ENCODE measurements at regions not wholly inside any gene's neighbourhood (a gene's known extent, or its start where the extent isn't known, plus 50 kb on each side); places are given as distances from the start of the nearest gene placed in this dataset.
"Not testable (repeated sequence)": the region's sequence is repeated elsewhere in the genome, so short reads cannot be mapped to it uniquely, and the experiment has no call there.

DNA sequence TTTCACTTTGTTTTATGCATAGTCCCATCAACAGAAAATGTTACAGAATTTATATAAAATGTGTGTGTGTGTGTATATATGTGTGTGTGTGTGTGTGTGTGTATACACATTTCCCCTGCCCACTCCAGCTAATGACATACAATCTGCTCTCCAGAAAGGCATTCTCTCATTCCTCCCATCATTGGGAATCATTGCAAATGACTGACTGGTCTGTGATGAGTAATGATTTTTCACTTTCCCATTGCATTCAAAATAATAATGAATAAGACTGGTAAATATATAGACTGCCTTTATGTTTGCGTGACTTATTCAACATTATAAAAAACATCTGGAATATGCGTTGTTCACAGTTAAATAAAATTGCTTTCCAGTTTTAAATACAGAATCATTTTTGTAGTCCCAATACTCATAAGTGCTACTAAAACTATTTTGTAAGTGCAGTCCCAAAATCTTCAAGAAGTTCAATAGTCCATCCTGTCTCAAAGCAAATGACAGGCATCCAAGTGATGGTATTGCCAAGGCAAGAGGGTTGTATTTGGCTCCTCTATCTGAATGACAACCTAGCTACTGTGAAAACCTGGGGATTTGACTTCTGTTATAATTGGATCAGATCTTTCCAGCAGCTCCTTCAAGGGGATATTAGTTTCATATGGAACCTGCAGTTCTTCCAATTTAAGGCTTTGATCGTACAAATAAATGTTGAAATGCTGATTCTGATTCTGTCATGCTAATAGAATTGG, 150.9 kb downstream of the POLR1F start (continued):
- TF ChIP-seq, protein P1, sequence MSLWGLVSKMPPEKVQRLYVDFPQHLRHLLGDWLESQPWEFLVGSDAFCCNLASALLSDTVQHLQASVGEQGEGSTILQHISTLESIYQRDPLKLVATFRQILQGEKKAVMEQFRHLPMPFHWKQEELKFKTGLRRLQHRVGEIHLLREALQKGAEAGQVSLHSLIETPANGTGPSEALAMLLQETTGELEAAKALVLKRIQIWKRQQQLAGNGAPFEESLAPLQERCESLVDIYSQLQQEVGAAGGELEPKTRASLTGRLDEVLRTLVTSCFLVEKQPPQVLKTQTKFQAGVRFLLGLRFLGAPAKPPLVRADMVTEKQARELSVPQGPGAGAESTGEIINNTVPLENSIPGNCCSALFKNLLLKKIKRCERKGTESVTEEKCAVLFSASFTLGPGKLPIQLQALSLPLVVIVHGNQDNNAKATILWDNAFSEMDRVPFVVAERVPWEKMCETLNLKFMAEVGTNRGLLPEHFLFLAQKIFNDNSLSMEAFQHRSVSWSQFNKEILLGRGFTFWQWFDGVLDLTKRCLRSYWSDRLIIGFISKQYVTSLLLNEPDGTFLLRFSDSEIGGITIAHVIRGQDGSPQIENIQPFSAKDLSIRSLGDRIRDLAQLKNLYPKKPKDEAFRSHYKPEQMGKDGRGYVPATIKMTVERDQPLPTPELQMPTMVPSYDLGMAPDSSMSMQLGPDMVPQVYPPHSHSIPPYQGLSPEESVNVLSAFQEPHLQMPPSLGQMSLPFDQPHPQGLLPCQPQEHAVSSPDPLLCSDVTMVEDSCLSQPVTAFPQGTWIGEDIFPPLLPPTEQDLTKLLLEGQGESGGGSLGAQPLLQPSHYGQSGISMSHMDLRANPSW (CRISPR knock-in tag; conservative IDR thresholded peaks at IDR 0.05; ENCODE audit: low read depth) = no peak
- TF ChIP-seq, protein P2, sequence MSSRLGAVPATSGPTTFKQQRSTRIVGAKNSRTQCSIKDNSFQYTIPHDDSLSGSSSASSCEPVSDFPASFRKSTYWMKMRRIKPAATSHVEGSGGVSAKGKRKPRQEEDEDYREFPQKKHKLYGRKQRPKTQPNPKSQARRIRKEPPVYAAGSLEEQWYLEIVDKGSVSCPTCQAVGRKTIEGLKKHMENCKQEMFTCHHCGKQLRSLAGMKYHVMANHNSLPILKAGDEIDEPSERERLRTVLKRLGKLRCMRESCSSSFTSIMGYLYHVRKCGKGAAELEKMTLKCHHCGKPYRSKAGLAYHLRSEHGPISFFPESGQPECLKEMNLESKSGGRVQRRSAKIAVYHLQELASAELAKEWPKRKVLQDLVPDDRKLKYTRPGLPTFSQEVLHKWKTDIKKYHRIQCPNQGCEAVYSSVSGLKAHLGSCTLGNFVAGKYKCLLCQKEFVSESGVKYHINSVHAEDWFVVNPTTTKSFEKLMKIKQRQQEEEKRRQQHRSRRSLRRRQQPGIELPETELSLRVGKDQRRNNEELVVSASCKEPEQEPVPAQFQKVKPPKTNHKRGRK (CRISPR knock-in tag; IDR thresholded peaks at IDR 0.05; ENCODE audit: borderline replicate concordance) = no peak
- no peak for TF ChIP-seq HMGA2 (CRISPR knock-in tag; IDR thresholded peaks at IDR 0.05)
- TF ChIP-seq, protein P3, sequence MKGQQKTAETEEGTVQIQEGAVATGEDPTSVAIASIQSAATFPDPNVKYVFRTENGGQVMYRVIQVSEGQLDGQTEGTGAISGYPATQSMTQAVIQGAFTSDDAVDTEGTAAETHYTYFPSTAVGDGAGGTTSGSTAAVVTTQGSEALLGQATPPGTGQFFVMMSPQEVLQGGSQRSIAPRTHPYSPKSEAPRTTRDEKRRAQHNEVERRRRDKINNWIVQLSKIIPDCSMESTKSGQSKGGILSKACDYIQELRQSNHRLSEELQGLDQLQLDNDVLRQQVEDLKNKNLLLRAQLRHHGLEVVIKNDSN (CRISPR knock-in tag; IDR thresholded peaks at IDR 0.05) = no peak
- no peak for TF ChIP-seq NFE2L1 (CRISPR knock-in tag; IDR thresholded peaks at IDR 0.05)

DNA sequence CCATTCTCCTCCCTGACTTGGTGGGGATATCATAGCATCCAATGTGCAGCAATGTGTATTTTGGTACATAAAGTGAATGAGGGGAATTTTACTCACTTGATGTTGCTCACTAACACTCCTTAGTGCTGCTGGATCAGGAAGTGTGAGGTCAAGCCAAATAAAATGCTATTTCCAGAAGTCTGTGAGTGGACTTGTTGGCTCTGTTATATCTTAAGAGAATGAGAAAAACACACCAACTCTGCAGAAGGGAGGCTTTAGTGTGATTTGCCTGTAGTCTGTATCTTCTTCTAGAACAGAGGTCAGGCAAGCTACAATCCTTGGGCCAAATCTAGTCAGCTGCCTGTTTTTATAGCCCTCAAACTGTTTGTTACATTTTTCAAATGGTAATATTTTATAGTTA, 154.3 kb downstream of the POLR1F start:
- Mint-ChIP-seq H3K27me3 (ENCODE audit: low read depth) (no peaks in the 10 kb centered on the region), H3K4me1 (no peaks in the 10 kb centered on the region), H3K36me3 (peaks cover 5% of the 10 kb centered on the region), H3K4me3 (no peak overlapping the region), H3K9me3 (peaks cover 6% of the 10 kb centered on the region), H3K27ac (no peak overlapping the region)
- no peak for DNase-seq (ENCODE audit: low spot score)
- ChIA-PET POLR2A (no interaction called here), CTCF (no interaction called here)
- TF ChIP-seq, protein P4, sequence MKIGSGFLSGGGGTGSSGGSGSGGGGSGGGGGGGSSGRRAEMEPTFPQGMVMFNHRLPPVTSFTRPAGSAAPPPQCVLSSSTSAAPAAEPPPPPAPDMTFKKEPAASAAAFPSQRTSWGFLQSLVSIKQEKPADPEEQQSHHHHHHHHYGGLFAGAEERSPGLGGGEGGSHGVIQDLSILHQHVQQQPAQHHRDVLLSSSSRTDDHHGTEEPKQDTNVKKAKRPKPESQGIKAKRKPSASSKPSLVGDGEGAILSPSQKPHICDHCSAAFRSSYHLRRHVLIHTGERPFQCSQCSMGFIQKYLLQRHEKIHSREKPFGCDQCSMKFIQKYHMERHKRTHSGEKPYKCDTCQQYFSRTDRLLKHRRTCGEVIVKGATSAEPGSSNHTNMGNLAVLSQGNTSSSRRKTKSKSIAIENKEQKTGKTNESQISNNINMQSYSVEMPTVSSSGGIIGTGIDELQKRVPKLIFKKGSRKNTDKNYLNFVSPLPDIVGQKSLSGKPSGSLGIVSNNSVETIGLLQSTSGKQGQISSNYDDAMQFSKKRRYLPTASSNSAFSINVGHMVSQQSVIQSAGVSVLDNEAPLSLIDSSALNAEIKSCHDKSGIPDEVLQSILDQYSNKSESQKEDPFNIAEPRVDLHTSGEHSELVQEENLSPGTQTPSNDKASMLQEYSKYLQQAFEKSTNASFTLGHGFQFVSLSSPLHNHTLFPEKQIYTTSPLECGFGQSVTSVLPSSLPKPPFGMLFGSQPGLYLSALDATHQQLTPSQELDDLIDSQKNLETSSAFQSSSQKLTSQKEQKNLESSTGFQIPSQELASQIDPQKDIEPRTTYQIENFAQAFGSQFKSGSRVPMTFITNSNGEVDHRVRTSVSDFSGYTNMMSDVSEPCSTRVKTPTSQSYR (CRISPR knock-in tag; IDR thresholded peaks at IDR 0.05) = no peak
- TF ChIP-seq ZNF317 (CRISPR knock-in tag; IDR thresholded peaks at IDR 0.05; ENCODE audit: borderline replicate concordance, low read depth) = no peak
- ATAC-seq = no peak

DNA sequence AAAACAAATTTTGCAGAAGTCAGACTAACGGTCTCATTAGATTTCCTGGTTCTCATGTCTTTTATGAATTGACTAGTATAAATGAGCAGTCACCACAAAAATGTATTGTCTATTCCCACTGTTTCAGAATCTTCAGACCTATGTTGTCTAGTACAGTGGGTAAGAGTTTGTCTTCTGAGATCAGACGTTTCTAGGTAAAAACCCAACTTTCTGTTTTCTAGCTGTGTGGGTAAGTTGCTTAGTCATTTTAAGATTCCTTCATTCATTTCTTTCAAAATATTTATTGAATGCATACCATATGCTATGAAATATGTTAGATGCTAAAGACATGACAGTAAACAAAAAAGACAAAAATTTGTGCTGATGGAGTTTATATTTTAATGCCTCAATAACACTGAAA, 156.3 kb downstream of the POLR1F start:
- Mint-ChIP-seq H3K27ac (no peak overlapping the region), H3K4me1 (no peaks in the 10 kb centered on the region), H3K9me3 (peaks cover 16% of the 10 kb centered on the region), H3K4me3 (no peak overlapping the region), H3K36me3 (peaks cover 12% of the 10 kb centered on the region), H3K27me3 (ENCODE audit: low read depth) (no peaks in the 10 kb centered on the region)
- CTCF ChIA-PET = interaction anchor here (1.0 kb wide), 1 partner anchor 61 kb away, joined by 4 read pairs; no protein-coding TSS in a partner anchor
- no peak for DNase-seq (ENCODE audit: low spot score)
- POLR2A ChIA-PET = no interaction called here
- TF ChIP-seq, protein P5, sequence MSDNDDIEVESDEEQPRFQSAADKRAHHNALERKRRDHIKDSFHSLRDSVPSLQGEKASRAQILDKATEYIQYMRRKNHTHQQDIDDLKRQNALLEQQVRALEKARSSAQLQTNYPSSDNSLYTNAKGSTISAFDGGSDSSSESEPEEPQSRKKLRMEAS (CRISPR knock-in tag; IDR thresholded peaks at IDR 0.05) = no peak
- TF ChIP-seq NR1H2 (CRISPR knock-in tag; IDR thresholded peaks at IDR 0.05) (no peak), SP1 (CRISPR knock-in tag; conservative IDR thresholded peaks at IDR 0.05) (no peak), ZNF317 (CRISPR knock-in tag; IDR thresholded peaks at IDR 0.05; ENCODE audit: borderline replicate concordance, low read depth) (no peak), RELA (CRISPR knock-in tag; IDR thresholded peaks at IDR 0.05; ENCODE audit: borderline replicate concordance) (no peak), CBFB (CRISPR knock-in tag; IDR thresholded peaks at IDR 0.05; ENCODE audit: low read depth) (no peak)
- TF ChIP-seq, protein P6, sequence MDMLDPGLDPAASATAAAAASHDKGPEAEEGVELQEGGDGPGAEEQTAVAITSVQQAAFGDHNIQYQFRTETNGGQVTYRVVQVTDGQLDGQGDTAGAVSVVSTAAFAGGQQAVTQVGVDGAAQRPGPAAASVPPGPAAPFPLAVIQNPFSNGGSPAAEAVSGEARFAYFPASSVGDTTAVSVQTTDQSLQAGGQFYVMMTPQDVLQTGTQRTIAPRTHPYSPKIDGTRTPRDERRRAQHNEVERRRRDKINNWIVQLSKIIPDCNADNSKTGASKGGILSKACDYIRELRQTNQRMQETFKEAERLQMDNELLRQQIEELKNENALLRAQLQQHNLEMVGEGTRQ (CRISPR knock-in tag; IDR thresholded peaks at IDR 0.05) = no peak
- TF ChIP-seq, protein P7, sequence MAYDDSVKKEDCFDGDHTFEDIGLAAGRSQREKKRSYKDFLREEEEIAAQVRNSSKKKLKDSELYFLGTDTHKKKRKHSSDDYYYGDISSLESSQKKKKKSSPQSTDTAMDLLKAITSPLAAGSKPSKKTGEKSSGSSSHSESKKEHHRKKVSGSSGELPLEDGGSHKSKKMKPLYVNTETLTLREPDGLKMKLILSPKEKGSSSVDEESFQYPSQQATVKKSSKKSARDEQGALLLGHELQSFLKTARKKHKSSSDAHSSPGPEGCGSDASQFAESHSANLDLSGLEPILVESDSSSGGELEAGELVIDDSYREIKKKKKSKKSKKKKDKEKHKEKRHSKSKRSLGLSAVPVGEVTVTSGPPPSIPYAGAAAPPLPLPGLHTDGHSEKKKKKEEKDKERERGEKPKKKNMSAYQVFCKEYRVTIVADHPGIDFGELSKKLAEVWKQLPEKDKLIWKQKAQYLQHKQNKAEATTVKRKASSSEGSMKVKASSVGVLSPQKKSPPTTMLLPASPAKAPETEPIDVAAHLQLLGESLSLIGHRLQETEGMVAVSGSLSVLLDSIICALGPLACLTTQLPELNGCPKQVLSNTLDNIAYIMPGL (CRISPR knock-in tag; IDR thresholded peaks at IDR 0.05) = no peak
- no peak for ATAC-seq

DNA sequence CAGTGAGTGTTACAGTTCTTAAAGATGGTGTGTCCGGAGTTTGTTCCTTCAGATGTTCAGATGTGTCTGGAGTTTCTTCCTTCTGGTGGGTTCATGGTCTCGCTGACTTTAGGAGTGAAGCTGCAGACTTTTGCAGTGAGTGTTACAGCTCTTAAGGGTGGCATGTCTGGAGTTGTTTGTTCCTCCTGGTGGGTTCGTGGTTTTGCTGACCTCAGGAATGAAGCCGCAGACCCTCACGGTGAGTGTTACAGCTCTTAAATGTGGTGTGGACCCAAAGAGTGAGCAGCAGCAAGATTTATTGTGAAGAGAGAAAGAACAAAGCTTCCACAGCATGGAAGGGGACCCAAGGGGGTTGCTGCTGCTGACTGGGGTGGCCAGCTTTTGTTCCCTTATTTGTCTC, 159.6 kb downstream of the POLR1F start:
- Mint-ChIP-seq H3K9me3 (peaks cover 35% of the 10 kb centered on the region), H3K36me3 (peaks cover 12% of the 10 kb centered on the region)
- H3K4me1 Mint-ChIP-seq; POLR2A ChIA-PET; H3K4me3 Mint-ChIP-seq; ATAC-seq; H3K27me3 Mint-ChIP-seq (ENCODE audit: low read depth); DNase-seq (ENCODE audit: low spot score); CTCF ChIA-PET; H3K27ac Mint-ChIP-seq: not testable (repeated sequence)
